GM19043 (cell line): ENCODE measurements at regions not wholly inside any gene's neighbourhood (a gene's known extent, or its start where the extent isn't known, plus 50 kb on each side); places are given as distances from the start of the nearest gene placed in this dataset.
"Not testable (repeated sequence)": the region's sequence is repeated elsewhere in the genome, so short reads cannot be mapped to it uniquely, and the experiment has no call there.

Source experiments
- ATAC-seq: cut with Tn5 transposase; IDR thresholded peaks from one replicate; pipeline ENCODE4 v1.9.1; 2021; ENCODE audit warnings: low read depth; ENCODE audit not compliant: unreplicated experiment

DNA sequence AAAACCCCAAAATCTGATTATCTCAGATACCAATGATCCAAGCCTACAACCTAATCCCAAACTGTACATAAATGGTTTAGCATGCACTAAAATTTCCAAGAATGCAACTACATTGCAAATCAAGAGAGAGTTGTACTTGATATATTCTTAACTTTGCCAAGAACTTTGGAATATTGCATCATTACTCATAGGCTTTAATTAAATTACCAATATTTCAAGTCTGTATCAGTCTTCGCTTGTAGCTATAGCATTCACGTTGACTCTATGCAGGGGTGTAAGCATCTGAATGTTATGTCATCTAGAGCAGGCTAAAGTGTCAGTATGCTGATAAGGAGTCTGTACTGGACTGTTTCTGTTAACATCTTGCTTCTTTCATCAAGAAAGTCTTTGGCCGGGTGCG, 56.3 kb downstream of the FOXI3 start:
- no peak for ATAC-seq

DNA sequence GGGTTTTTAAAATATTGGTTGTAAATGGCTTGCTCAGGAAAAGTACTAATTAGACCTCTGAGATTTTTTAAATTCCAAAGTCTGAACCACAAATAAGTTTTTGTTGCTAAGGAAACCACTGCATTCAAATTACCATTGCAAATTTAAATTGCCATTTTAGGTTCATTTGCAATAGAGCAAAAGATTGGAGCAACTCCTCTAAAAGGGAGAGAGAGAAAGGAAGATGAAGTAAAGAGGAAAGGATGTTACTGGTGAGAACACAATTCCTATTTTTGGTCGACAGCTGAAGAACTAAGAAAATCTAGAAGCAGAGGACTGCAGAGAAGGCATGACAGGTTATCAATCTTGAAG, 74.9 kb downstream of the FOXI3 start:
- no peak for ATAC-seq

DNA sequence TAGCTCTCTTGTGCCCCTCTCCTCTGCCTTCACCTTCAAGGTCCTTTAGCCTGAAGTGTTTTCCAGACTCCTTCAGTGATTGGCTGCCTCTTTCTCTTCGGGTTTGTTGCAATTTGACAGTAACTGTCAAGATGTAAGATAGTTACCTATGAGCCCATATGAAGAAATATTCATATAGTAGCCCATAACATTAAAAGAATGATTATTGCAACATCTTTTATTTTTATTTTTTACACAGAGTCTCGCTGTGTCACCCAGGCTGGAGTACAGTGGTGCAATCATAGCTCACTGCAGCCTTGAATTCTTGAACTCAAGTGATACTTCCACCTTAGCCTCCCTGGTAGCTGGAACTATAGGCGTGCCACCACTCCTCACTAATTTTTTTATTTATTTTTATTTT, 80.5 kb downstream of the FOXI3 start:
- ATAC-seq: no peak

DNA sequence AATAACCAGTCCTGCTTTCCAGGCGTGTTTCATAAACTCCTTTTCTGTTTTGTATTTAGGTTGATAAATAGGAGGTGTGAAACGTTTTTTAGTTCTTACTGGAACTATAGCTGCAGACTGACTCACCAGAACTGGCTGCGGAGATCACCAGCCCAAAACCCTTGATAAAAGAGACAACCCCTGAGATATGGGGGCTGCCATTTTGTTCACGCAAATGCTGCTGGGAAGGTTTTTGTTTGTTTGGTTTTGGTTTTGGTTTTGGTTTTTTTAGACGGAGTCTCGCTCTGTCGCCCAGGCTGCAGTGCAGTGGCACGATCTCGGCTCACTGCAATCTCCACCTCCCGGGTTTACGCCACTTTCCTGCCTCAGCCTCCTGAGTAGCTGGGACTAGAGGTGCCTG, 87.1 kb downstream of the FOXI3 start:
- not testable (repeated sequence) for ATAC-seq

DNA sequence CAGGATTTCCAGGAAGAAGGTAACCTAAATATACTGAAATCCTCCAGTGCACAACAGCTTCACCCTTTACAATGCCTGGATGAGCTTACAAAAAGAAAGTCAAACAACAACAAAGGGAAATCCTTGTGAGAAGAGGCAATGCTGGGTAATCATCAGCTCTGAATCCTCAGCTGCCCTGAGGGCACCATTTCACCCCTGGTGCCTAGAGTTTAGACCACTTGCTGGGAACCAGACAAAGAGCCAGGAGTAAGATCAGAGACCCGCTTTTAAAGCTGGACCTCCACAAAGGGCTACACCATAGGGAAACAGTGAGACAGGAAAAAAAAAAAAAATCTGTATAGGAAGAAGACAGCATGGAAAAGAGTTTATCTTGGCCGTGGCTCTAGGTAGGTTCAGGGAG, 97.0 kb downstream of the FOXI3 start:
- no peak for ATAC-seq

DNA sequence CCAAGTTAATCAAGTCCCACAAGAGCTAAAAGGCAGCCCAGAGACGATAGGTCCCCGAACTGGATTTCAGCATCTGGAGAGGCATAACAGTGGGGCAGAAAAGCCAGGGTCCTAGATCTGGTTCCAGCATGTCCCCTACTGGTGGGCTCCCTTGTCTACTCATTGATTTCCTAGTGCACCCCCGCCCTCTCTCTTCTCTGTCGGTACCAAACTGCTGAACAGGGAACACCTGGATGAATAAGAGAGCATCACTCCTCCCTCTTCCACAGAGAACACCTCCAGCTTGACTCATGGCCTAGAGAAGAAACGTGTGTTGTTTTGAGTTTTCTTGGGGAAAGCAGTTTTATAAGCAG, 101.3 kb downstream of the FOXI3 start:
- no peak for ATAC-seq

DNA sequence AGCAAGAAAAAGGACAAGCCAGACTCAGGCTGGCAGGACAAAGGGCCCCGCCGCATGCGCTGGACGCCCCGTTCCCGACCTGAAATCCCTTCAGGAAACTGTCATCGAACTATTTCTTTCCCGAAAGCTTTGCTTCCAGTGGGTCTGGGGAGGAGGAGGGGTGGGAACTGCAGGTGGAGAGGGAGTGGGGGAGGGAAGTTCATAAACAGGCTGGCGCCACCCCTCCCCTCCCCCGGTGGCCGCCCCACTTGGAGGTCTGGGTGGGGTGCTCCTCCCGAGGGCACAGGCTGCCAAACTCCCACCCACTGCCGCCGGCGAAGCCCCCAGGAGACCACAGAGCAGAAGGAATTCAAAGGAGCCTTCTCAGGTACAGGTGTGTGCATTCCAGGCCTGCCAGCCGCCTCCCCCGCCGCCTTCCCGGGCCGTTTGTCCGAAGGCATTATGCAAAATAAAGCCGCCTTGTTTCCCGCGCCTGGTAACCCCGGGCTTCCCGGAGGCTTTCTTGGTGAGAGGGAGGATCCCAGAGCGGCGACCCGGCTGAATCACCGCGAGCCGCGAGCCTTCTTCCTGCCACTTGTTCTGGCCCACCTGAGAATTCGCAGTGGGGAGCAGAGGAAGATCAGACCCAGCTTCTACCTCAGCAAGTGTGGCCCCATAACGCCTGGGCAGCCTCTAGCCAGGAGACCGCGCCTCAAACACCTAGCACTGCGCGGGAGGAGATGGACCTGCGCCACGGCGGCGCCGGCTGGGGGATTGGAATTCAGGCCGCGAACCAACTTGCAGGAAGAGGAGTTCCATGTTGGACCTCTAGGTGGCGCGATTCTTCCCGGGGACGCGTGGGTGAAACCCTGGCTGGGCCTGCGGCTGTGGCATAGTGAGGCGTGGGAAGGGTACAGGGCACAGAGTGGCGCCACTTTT, 101.9 kb downstream of the FOXI3 start:
- peak; percentile 54 for ATAC-seq

DNA sequence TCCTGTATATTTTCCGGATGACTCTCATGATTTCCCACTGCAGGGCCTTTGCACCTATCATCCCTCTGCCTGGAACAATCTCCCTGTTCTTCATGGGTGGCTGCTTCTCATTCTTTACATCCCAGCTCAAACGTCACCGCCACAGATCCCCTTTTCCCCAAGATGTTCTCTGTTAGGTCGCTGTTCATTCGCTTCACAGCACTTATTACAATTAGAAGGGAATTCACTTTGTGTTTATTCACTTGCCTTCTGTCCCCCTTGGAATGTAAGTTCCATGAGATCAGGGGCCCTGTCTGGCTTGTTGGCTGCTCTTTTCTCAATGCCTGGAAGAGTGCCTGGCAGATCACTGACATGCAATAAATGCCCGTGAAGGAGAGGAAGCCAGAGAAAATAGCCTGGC, 106.7 kb downstream of the FOXI3 start:
- ATAC-seq: no peak

DNA sequence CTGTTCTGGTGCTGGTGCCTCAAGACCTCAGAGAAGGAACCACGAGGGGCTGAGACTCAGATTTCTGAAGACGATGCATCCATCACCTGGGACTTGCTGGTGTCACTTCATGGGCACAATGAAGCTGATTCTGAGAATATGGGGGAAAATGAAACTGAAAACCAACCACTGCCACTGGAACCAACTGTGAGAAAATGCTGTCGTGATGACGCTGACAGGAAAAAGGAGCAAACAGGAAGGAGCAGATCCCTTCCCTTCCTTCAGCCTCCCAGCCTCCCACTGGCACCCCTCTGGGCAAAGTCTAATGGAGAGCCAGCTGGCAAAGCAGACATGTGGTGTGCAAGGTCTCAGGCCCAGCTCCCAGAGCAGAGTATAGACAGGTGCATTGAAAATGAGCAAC, 109.7 kb downstream of the FOXI3 start:
- no peak for ATAC-seq

DNA sequence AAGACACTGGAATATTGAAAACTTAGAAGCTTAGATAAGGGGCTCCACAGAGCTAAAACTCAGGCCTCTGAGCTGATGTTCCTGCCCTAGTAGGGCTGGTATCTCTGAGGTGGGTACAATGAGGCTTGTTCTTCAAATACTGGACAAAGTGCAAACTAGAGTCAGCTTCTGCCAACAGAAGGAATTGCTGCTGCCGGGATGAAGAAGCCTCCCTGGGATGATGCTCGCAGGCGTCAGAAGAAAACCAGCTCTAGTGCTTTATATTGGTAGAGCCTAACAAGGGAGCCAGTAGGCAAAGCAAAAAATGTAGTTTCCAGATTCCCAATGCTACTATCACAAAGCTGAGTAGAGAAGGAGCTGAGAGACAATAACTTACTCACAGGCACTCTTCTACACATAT, 118.1 kb downstream of the FOXI3 start:
- no peak for ATAC-seq

DNA sequence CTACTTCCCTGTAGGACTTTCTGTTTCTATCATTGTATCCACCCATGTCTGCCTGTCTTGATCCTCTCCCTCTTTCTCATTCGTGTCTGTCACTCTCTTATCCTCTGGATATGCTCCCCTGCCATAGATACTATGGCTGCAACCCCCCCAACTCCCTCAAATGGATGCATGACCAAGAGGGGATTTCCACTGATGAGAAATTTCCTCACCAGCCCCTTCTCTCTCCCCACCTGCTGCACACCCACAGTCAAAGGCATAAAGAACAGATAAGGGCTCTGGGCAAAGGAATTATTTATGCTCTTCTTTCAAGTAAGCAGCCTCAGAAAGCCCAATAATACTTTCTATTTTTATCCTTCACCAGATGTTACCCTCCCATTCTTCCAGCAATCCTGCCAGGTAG, 121.3 kb downstream of the FOXI3 start:
- no peak for ATAC-seq

DNA sequence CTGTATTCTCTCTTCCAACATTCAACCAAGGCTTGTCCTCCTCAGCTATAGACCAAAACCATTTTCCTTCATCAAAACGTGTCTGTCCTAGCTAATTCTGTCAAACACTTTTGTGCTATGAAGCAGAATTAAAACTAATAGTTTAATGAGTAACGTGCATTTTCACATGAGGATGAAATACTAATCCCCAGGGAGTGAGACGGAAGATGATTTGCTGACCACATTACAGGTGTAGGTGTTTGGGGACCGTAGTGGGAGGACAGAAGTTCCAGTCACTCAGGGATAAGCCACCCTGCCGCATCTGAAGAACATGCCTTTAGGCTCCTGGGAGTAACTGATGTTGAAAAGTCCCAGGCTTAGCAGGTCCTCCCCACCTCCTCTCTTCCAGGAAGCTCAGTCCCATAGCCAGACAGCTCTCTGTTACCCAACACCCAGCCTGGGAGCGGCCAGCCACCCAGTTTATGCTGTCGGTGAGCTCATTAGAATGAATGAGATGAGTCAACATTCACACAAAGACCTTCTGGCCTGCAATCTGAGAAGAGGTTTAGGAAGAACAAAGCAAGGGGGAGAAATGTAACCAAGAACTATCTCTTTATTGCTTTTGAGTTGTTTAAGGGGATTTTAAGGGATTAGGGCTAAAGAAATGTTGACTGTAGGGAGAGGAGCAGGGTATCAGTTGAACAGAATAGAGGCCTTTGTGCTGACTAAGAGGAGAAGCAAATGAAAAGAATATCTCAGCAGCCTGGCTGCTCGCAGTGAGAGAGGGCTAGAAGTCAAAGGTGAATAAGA, 122.5 kb downstream of the FOXI3 start:
- ATAC-seq: peak; percentile 86

DNA sequence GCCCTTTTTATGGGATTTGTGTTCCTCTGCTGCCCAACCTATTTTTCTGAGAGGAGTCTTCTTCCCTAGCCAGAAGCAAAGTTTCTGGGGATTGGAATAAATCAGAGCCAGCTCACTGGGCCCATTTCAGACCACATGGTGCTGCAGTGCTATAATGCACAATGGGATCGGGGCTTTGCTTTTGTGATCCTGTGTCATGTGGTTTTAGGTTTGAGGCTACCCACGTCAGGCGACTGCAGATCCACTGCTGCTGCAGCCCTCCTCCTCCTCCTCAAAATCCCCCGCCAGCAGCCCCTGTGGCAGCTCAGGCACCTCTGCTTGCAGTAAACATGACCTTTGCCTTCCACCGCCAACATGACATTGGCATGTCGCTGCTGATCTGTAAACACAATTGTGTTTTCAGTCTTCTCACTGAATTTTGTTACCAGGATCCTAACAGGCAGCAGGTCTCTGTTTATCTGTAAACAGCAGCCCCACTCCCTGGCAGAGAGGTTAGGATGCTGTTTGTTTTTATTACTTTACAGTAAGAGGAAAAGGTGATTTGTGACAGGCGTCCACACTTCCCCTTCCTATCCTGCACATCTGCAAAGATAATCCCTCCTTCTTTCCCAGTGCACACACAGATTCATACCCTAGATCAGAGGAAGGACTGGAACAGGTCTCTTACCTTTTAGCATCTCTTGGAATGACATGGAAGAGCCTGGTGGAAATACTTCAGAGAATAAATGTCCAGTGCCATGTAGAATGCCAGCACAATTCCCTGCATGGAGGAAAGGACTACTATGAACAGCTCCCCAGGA, 130.8 kb downstream of the FOXI3 start:
- ATAC-seq: no peak

DNA sequence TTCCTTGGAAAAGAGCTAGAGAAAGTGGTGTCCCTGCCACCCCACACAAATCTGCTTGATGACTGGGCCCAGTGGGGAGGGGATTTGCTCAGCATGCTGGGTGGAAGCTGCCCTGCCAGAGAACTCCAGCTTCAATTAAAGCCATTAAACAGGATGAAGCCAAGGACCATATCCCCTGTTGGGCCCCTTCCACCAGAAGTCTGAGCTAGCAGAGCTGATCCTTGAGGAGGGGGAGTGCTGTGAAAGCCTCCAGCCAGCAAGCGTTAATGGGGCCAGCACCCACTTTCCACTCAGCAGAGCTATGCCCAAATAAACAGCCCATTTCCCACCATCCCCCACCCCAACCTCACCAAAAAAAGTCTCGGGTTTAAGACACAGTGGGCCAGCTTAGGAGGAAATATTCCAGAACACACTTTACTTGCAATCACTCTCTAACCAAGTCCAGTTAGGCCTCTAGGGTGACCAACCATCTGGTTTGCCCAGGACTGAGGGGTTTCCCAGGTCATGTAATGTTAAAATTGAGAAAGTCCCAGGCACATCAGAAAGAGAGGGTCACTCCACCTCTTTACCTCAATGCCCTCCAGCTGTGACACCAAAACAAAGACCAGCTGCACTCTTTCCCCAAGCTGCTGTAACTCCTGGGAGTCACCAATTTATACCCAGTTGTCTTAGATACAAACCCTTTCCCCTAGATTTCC, 132.3 kb downstream of the FOXI3 start:
- no peak for ATAC-seq

DNA sequence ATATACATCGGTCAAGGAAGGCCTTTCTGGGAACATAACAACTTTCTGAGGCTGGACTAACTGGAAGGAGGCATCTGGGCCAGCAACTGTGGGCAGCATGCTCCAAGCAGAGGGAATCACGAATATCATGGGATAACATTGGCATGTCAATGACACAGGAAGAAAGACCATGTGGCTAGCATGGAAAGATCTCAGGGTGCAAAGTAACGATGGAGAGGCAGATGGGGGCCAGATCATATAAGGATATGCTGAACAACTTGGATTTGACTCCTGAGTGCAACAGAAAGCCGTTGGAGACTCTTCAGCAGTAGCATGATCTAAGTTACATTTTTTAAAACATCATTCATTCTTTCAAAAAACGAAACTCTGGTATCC, 133.6 kb downstream of the FOXI3 start:
- no peak for ATAC-seq

DNA sequence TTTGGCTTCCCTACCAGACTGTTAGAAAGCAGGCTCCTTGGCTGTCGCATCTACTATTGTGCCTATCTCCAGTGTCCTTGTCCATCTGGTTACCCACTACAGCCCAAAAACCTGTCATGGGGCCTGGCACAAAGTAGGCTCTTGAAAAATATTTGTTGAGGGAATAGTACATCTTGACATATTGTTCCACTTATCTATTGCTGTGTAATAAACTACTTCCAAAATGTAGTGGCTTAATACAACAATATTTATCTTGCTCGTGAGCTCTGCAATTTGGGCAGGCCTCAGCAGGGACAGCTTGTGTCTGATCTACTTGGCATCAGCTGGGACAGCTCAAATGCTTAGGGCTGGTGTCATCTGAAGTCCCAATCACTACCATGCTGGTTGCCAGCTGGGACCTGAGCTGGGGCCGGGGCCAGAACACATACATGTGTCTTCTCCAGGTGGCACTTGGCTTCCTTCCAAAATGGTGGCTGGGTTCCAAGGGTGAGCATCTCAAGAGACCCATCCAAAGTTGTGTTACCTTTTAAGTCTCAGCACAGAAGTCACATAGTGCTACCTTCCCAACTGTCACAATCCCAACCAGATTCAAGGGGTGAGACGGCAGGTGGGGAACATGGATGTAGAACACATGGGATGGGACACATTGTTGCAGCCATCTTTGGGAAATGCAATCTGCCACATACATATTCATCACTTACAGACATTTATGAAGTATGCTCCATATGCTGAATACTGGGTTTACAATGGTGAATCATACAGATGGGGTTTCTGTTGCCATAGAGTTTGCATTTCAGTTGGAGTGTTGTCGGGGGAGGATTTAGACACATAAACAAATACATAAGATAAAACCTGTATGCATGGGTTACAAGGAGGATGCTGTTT, 134.2 kb downstream of the FOXI3 start:
- ATAC-seq: no peak

DNA sequence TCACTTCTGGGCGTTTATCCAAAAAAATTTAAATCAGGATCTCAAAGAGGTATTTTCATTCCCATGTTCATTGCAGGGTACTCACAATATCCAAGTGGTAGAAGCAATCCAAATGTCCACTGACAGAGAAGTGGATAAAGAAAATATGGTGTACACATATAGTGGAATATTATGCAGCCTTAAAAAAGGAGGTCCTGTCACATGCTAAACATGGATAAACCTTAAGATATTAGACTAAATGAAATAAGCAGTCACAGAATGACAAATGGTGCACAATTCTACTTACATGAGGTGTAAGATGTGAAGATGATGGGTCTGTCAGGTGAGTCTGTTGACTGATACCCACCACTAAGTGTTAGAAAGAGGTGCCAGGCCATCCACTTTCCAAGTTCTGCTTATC, 140.6 kb downstream of the THNSL2 start:
- ATAC-seq: no peak

DNA sequence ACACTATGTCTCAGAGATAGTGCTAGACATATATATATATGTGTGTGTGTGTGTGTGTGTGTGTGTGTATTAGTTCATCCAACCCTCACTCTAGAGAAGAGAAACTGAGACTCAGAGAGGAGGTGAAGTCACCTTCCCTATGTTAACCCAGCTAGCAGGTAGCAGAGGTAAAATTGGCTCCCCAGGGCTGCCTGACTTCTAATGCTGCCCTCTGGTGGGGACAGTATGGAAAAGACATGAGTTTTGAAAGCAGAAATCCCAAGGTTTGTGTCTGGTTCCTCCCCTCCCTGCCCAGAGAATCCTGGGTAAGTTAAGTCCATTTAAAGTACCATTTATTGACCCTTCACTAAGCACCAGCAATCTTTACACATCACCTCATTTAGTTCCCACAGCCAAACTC, 137.7 kb downstream of the THNSL2 start:
- no peak for ATAC-seq

DNA sequence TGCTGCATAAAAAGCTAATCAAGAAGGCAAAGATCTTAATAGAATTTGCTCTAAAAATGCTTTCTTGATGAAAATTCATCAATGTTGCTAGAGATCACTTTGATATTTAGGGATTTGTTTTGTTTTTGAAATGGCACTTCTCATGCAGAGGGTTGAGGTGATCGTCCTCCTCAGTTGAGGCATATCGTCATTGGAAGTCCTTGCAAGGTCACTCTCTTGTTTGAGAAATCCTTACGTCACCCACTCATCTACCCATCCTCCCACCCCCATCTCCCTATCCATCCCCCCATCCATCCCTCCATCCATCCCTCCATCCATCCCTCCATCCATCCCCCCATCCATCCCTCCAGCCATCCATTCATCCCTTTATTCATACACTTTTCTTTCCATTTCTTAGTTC, 133.7 kb downstream of the THNSL2 start:
- no peak for ATAC-seq

DNA sequence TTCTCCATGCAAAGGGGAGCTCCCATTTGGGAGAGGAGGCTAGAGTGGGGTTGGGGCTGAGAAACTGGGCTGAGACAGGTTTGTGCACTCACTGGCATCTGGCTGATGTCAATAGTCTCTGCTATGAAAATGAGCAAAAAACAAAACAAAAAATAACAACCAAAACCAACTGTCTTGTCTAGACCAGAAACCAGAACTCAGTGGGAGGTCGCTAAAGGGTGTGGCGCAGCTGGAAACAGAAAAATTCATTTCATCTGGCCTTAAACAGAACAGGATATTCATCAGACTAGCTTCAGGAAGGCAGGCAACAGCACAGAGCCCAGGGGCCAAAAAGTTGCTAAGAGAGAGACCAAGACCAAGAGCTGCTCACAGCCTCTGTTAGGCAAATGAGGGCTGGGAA, 126.1 kb downstream of the THNSL2 start:
- ATAC-seq: no peak
